GM18870 (cell line): ENCODE measurements at regions not wholly inside any gene's neighbourhood (a gene's known extent, or its start where the extent isn't known, plus 50 kb on each side); places are given as distances from the start of the nearest gene placed in this dataset.
"Not testable (repeated sequence)": the region's sequence is repeated elsewhere in the genome, so short reads cannot be mapped to it uniquely, and the experiment has no call there.

Experiments used
- ATAC-seq: cut with Tn5 transposase; IDR thresholded peaks from one replicate; pipeline ENCODE4 v1.9.1; 2021; ENCODE audit warnings: moderate library complexity; ENCODE audit not compliant: unreplicated experiment

GRCh38 chr15:53218666-53219580 is 428.8 kb upstream of the ONECUT1 start:
- ATAC-seq, result no peak

GRCh38 chr15:53216036-53216435 is 425.9 kb upstream of the ONECUT1 start:
- no peak for ATAC-seq

- ATAC-seq, result no peak
These were observed 423.2 kb upstream of the ONECUT1 start for GRCh38 chr15:53213336-53213735.

GRCh38 chr15:53212785-53213184 is 422.6 kb upstream of the ONECUT1 start:
- ATAC-seq, result no peak

GRCh38 chr15:53210653-53211052 is 420.5 kb upstream of the ONECUT1 start:
- no peak for ATAC-seq

GRCh38 chr15:53209396-53210042 is 419.4 kb upstream of the ONECUT1 start:
- no peak for ATAC-seq

- no peak for ATAC-seq
These were observed 418.6 kb upstream of the ONECUT1 start for GRCh38 chr15:53208751-53209150.

- no peak for ATAC-seq
These were observed 413.3 kb upstream of the ONECUT1 start for GRCh38 chr15:53203454-53203853.

GRCh38 chr15:53202876-53203275 is 412.7 kb upstream of the ONECUT1 start:
- no peak for ATAC-seq

- peak; percentile 57 for ATAC-seq
These were observed 407.3 kb upstream of the ONECUT1 start for GRCh38 chr15:53197426-53197839.

- no peak for ATAC-seq
These were observed 406.7 kb upstream of the ONECUT1 start for GRCh38 chr15:53196788-53197187.

GRCh38 chr15:53196242-53196641 is 406.1 kb upstream of the ONECUT1 start:
- no peak for ATAC-seq

- no peak for ATAC-seq
These were observed 403.0 kb upstream of the ONECUT1 start for GRCh38 chr15:53193149-53193548.

- no peak for ATAC-seq
These were observed 399.7 kb upstream of the ONECUT1 start for GRCh38 chr15:53189860-53190259.

GRCh38 chr15:53183449-53183848 is 393.3 kb upstream of the ONECUT1 start:
- ATAC-seq, result not testable (repeated sequence)

- no peak for ATAC-seq
These were observed 381.4 kb upstream of the ONECUT1 start for GRCh38 chr15:53171571-53171970.

- no peak for ATAC-seq
These were observed 376.6 kb upstream of the ONECUT1 start for GRCh38 chr15:53166684-53167201.

- no peak for ATAC-seq
These were observed 376.0 kb upstream of the ONECUT1 start for GRCh38 chr15:53165988-53166683.

- no peak for ATAC-seq
These were observed 370.1 kb upstream of the ONECUT1 start for GRCh38 chr15:53160092-53160704.

GRCh38 chr15:53159458-53159857 is 369.3 kb upstream of the ONECUT1 start:
- no peak for ATAC-seq

- no peak for ATAC-seq
These were observed 368.9 kb upstream of the ONECUT1 start for GRCh38 chr15:53158995-53159394.
